Fibroblast of lung (primary cell): ENCODE measurements at regions not wholly inside any gene's neighbourhood (a gene's known extent, or its start where the extent isn't known, plus 50 kb on each side); places are given as distances from the start of the nearest gene placed in this dataset.

ENCODE experiments used
- CTCF ChIP-seq, 2 donors: IDR thresholded peaks in 1 of 2; conservative IDR thresholded peaks in 1 of 2; 1 replicate in 1 of 2; 2 replicates in 1 of 2; pipeline ENCODE4 v1.5.1; 2011 to 2012; ENCODE audit warnings: low read length in 2 of 2, control low read depth in 1 of 2, inconsistent platforms in 1 of 2, low read depth in 1 of 2, mild to moderate bottlenecking in 1 of 2
- EZH2 ChIP-seq: IDR thresholded peaks from 2 replicates; pipeline ENCODE4 v1.5.1; 2012; ENCODE audit warnings: low read length, control low read depth, mild to moderate bottlenecking; ENCODE audit errors: missing control alignments

- TF ChIP-seq CTCF (conservative IDR thresholded peaks at IDR 0.05 in 1 of 2, IDR thresholded peaks at IDR 0.05 in 1 of 2; ENCODE audit: low read depth in 1 of 2, low read length in 2 of 2), result no peak
- TF ChIP-seq EZH2, result no peak
These were observed 323.8 kb downstream of the PRELID2 start for GRCh38 chr5:145511351-145511750.
